ENCODE measurements at regions not wholly inside any gene's neighbourhood (a gene's known extent, or its start where the extent isn't known, plus 50 kb on each side); places are given as distances from the start of the nearest gene placed in this dataset.

GRCh38 chr5:60336491-60336890, 363.5 kb downstream of the DEPDC1B start:
- TF ChIP-seq CTCF (IDR thresholded peaks at IDR 0.05; ENCODE audit: extremely low read depth in 1 of 2, insufficient read depth in 1 of 2, low read depth in 1 of 2, low read length in 2 of 2): no peak
- TF ChIP-seq POLR2A (IDR thresholded peaks at IDR 0.05; ENCODE audit: low read depth, low read length): no peak
- TF ChIP-seq MAX (IDR thresholded peaks at IDR 0.05; ENCODE audit: insufficient read depth, insufficient read length): no peak

Measured in endothelial cell of umbilical vein (primary cell).